Head of caudate nucleus (tissue), 42 donors: ENCODE measurements at regions not wholly inside any gene's neighbourhood (a gene's known extent, or its start where the extent isn't known, plus 50 kb on each side); places are given as distances from the start of the nearest gene placed in this dataset.

Source experiments
- DNase-seq, 42 donors: peaks; one replicate each; pipeline versions ENCODE4 v3.0.0 to v3.0.0-alpha.2; 2020 to 2021; ENCODE audit warnings: mixed read lengths in 7 of 42
- intact Hi-C: fragments of 100-400 bp; cut with DNase I; formaldehyde crosslinking; loops from one replicate; pipeline ENCODE4 v1.15.0; 2022

DNA sequence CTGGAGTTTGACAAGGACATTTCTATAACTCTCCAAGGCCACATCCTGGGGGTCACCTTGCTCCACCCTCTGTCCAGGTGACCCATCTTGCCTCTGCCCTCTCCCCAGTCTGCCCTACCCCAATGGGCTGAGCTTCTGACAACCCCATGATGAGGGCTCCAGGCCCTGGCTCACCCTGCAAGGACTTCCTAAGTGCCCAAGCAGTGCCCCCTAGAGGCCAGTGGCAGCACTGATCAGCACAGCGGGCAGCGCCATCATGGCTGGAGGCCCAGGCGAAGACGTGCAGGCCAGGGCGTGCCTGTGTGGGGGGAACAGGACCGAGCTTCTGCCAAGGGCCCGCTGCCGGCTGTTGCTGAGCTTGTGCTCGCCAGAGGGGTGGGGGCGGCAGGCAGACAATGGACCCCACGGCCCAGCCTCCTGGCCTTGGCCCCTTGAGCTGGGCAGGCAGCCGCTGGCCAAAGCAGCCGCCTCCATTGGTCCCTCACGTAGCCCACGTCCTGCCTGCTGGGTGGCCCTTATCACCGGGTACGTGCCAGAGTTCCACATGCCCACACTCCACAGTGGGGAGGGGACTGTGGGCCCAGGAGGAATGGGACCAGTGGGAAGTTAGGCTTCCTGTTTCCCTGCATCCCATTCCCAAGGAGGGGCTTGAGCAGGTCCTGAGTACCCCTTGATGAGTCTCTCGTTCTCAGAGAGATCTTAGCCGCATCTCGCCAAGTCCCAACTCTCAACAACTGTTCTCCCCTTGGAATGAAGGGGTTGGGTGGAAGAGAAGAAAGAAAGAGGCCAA lies 64.3 kb downstream of the MRPL14 start:
- intact Hi-C loops = no loop called here
- DNase-seq = peak in 37 of 42 donors; percentile 20 to 84 (median 61)

- intact Hi-C loops = no loop called here
- no peak for DNase-seq
Observed at GRCh38 chr6:44062105-44062770, 65.0 kb downstream of the MRPL14 start.

GRCh38 chr6:44061375-44062104 lies 65.7 kb downstream of the MRPL14 start:
- no peak for DNase-seq
- intact Hi-C loops = no loop called here

GRCh38 chr6:44060612-44061374 lies 66.5 kb downstream of the MRPL14 start:
- intact Hi-C loops = no loop called here
- DNase-seq = no peak

DNA sequence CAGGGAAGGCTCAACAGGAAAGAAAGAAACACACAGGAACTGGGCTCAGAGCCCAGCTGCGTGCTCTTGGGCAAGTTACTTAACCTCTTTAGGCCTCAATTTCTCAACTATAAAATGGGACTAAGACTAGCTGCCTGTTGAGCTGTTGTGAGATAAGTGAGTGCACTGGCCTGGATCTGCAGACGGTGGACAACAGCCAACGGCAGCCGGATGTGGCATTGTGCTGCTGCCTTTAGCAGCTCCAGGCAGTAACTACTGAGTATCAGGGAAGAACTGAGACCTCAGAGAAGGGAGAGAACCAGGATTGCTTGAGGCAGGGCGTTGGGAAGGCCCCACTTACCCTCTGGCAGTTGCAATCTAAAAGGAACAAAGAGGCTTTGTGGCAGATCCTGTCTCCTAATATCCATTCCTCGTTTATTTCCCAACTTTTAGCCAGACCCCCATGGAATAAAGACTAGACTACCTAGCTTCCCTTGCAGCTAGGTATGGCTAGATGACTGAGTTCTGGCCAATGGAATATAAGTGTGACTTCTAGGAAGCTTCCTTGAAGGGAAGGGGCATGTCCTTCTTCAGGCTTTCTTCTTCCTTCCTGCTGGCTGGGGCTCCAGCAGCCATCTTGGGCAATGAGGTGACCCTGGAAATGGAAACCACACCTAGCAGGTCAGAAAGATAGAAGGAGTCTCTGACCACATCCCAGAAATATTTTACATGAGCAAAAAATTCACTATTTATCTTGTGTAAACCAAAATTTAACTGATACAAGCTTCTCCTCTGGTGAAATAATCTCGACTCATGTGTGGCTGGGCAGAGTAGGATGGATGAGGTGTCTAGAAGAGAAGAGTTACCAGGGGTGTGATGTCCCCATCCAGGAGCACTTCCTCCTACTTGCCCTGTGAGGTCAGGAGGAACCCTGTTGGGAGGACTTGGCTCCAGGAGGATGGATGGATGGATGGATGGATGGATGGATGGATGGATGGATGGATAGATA lies 67.6 kb downstream of the MRPL14 start:
- intact Hi-C loops = no loop called here
- DNase-seq = no peak

GRCh38 chr6:44058617-44059358 lies 68.5 kb downstream of the MRPL14 start:
- intact Hi-C loops = no loop called here
- peak in 17 of 42 donors; percentile 10 to 73 (median 43) for DNase-seq

- DNase-seq = no peak
Observed at GRCh38 chr6:44057931-44058616, 69.2 kb downstream of the MRPL14 start.

DNA sequence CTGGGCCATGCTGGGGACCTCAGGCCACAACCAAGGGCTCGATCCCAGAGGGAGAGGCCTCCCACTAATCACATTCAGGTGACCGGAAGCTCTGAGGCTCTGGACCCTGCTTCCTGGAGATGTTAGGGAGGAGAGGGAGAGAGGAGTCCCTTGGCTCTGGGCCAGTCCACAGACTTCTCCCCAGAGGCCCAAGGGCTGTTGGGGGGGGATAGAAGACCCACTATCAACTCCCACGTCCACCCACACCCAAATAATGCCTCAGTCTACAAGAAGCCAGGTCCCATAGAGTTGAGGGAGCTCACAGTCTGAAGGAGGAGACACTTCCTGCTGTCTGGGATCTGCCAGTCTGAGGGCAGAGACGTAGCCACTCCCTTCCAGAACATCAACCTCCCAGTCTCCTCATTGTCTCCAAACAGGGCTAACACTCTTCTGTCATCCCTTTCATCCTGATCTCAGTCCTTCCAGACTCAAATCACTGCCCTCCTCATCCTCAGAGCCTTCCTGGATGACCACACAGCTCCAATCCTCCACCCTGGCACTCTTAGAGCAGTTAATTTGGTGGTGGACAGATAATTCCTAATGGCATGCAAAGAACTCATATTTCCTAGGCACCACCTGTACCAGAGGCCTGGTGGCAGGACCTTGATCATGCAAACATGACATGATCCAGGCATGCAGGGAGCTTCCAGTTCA lies 69.9 kb downstream of the MRPL14 start:
- intact Hi-C loops = no loop called here
- DNase-seq = no peak

More at GRCh38 chr6:44057931-44058616, 69.2 kb downstream of the MRPL14 start:
- intact Hi-C loops = no loop called here

- intact Hi-C loops = no loop called here
- DNase-seq = peak in 38 of 42 donors; percentile 30 to 82 (median 65)
Observed at GRCh38 chr6:44056392-44057237, 70.6 kb downstream of the MRPL14 start.

GRCh38 chr6:44054721-44055559 lies 72.3 kb downstream of the MRPL14 start:
- intact Hi-C loops = no loop called here
- no peak for DNase-seq

DNA sequence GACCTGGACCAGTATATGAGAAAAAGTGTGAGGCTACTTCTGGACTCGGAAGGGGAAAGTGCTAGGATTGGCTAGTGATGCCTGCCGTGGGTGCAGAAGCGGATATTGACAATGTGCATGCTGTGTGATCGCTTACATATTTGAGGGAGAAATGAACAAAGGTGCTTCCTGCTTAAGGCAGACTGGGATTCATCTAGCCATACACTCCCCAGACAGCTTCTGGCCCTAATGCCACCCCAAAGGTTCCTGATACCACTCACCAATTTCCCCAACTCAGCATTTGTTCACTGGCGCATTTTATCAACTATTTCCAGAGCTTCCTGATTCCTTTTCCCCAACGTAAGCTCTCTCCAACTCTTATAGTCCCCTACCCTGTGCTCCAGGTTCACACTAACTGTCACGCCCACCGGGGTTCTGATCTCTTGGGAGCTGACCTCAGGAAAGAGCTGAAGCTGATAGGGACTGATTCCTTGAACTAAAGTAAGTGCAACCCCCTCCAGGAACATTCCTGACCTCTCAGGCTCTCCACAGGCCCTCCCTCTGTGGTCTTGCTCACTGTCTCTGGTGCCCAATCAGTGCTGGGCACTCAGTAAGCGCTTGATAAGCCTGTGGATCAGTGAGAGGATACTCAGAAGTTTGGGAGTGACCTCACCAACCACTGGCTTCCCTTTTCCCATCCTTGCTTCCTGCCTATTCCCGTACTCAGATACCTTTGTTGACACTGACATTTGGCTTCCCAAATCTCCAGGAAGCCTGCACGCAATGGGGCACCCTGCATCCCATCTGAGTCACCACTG lies 73.3 kb downstream of the MRPL14 start:
- intact Hi-C loops = no loop called here
- DNase-seq = no peak

- intact Hi-C loops = no loop called here
- DNase-seq = no peak
Observed at GRCh38 chr6:44053106-44053756, 74.0 kb downstream of the MRPL14 start.

DNA sequence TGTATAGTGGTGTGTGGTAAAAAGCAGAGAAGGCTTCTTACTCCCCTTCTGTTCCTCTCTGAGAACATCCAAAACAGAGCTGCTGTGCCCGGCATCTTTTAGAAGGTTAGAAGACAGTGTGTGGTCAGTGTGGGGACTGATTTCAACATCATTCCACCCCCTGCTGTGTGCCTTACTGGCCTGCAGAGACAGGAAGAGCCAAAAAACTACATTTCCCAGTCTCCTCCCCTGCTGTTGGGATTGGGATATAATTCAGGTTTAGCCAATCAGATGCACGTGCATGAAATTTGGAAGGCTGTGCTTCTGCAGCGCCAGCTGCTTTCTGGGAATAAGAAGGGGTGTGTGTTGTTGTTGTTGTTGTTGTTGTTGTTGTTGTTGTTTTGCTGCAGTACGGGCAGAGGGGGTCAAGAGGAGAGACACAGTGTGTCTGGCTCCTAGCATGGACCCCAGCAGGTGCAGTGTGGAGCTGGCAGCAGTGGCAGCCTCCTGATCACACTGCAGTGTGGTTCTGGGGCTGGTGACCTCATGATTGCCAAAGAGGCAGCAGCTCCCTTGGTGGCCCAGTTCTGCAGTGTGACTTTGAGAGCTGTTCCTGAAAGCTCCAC lies 74.7 kb downstream of the MRPL14 start:
- peak in 9 of 42 donors; percentile 29 to 59 (median 40) for DNase-seq
- intact Hi-C loops = no loop called here
